Chondrocyte (in vitro differentiated cells): ENCODE measurements at regions not wholly inside any gene's neighbourhood (a gene's known extent, or its start where the extent isn't known, plus 50 kb on each side); places are given as distances from the start of the nearest gene placed in this dataset.

ENCODE experiments used
- DNase-seq: peaks from one replicate; pipeline ENCODE4 v3.0.0; 2021; ENCODE audit warnings: mixed read lengths, low spot score
- H3K27ac Mint-ChIP-seq: one replicate; pipeline ENCODE4 v1.8.0; 2021; ENCODE audit warnings: mild to moderate bottlenecking, moderate library complexity, mixed read lengths; ENCODE audit not compliant: unreplicated experiment
- H3K27me3 Mint-ChIP-seq: 2 replicates; pipeline ENCODE4 v1.8.0; 2021; ENCODE audit warnings: low read depth, mixed read lengths
- H3K36me3 Mint-ChIP-seq: 2 replicates; pipeline ENCODE4 v1.8.0; 2021; ENCODE audit warnings: low read depth, mixed read lengths
- H3K4me1 Mint-ChIP-seq: 2 replicates; pipeline ENCODE4 v1.8.0; 2021; ENCODE audit warnings: low read depth, mild to moderate bottlenecking, mixed read lengths
- H3K4me3 Mint-ChIP-seq: one replicate; pipeline ENCODE4 v1.8.0; 2021; ENCODE audit warnings: mild to moderate bottlenecking, moderate library complexity, mixed read lengths; ENCODE audit not compliant: unreplicated experiment
- H3K9me3 Mint-ChIP-seq: 2 replicates; pipeline ENCODE4 v1.8.0; 2021; ENCODE audit warnings: low read depth, mixed read lengths
- CTCF ChIP-seq: fragments of 200-600 bp; sonication (generic); IDR thresholded peaks from 2 replicates; pipeline ENCODE4 v1.5.0; 2021; ENCODE audit warnings: antibody characterized with exemption, mild to moderate bottlenecking, moderate library complexity

- peaks cover 8% of the 10 kb centered on the region for H3K4me1 Mint-ChIP-seq
- H3K9me3 Mint-ChIP-seq = no peaks in the 10 kb centered on the region
- H3K36me3 Mint-ChIP-seq = no peaks in the 10 kb centered on the region
- no peak for TF ChIP-seq CTCF
- no peaks in the 10 kb centered on the region for H3K27me3 Mint-ChIP-seq
- no peak overlapping the region for H3K4me3 Mint-ChIP-seq
- no peak for DNase-seq
- H3K27ac Mint-ChIP-seq = no peak overlapping the region
These were observed 131.5 kb downstream of the DLEU7 start for GRCh38 chr13:50711996-50712395.

- H3K9me3 Mint-ChIP-seq = no peaks in the 10 kb centered on the region
- no peak for TF ChIP-seq CTCF
- H3K4me1 Mint-ChIP-seq = peaks cover 8% of the 10 kb centered on the region
- H3K27me3 Mint-ChIP-seq = no peaks in the 10 kb centered on the region
- H3K27ac Mint-ChIP-seq = no peak overlapping the region
- H3K36me3 Mint-ChIP-seq = no peaks in the 10 kb centered on the region
- no peak for DNase-seq
- H3K4me3 Mint-ChIP-seq = no peak overlapping the region
These were observed 131.0 kb downstream of the DLEU7 start for GRCh38 chr13:50712456-50712855.

- Mint-ChIP-seq H3K36me3 (no peaks in the 10 kb centered on the region), H3K9me3 (no peaks in the 10 kb centered on the region), H3K4me1 (peaks cover 8% of the 10 kb centered on the region), H3K27ac (no peak overlapping the region), H3K4me3 (no peak overlapping the region), H3K27me3 (no peaks in the 10 kb centered on the region)
- DNase-seq = no peak
- TF ChIP-seq CTCF = no peak
These were observed 130.6 kb downstream of the DLEU7 start for GRCh38 chr13:50712881-50713280.

GRCh38 chr13:50713523-50714248, 129.8 kb downstream of the DLEU7 start:
- no peak for TF ChIP-seq CTCF
- Mint-ChIP-seq H3K27ac (peak overlapping the region; percentile 75), H3K36me3 (no peaks in the 10 kb centered on the region), H3K4me3 (no peak overlapping the region), H3K4me1 (peaks cover 8% of the 10 kb centered on the region), H3K27me3 (no peaks in the 10 kb centered on the region), H3K9me3 (no peaks in the 10 kb centered on the region)
- DNase-seq = no peak

GRCh38 chr13:50714891-50715290, 128.6 kb downstream of the DLEU7 start:
- Mint-ChIP-seq H3K27me3 (no peaks in the 10 kb centered on the region), H3K4me1 (peaks cover 8% of the 10 kb centered on the region), H3K4me3 (no peak overlapping the region), H3K9me3 (no peaks in the 10 kb centered on the region), H3K36me3 (no peaks in the 10 kb centered on the region), H3K27ac (no peak overlapping the region)
- no peak for DNase-seq
- no peak for TF ChIP-seq CTCF
